ENCODE measurements at regions not wholly inside any gene's neighbourhood (a gene's known extent, or its start where the extent isn't known, plus 50 kb on each side); places are given as distances from the start of the nearest gene placed in this dataset.

DNA sequence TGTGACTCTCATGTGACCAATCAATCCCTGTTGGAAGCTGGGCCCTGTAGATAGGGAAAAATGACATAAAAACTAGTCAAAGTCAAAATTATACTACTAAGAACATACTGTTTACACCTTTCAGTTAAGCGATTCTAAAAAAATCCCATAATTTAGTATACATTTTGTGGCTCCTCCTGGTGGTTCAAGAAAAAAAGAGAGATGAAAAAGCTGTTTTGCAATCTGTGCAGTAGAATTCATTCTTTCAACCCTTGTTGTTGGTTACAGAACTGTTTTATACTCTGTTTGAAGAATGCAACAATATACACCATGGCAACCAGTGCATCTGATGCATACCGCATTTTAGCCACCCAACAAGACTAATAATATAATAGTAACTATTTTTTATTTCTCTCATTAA lies 66.8 kb upstream of the ANK2 start:
- Histone ChIP-seq H3K9me3 (ENCODE audit: low read depth, low read length) (no peaks in the 10 kb centered on the region), H3K27me3 (ENCODE audit: insufficient read depth, low read length) (no peaks in the 10 kb centered on the region), H3K4me3 (ENCODE audit: low read length) (no peak overlapping the region), H3K4me1 (ENCODE audit: insufficient read depth, low read length) (no peaks in the 10 kb centered on the region)

DNA sequence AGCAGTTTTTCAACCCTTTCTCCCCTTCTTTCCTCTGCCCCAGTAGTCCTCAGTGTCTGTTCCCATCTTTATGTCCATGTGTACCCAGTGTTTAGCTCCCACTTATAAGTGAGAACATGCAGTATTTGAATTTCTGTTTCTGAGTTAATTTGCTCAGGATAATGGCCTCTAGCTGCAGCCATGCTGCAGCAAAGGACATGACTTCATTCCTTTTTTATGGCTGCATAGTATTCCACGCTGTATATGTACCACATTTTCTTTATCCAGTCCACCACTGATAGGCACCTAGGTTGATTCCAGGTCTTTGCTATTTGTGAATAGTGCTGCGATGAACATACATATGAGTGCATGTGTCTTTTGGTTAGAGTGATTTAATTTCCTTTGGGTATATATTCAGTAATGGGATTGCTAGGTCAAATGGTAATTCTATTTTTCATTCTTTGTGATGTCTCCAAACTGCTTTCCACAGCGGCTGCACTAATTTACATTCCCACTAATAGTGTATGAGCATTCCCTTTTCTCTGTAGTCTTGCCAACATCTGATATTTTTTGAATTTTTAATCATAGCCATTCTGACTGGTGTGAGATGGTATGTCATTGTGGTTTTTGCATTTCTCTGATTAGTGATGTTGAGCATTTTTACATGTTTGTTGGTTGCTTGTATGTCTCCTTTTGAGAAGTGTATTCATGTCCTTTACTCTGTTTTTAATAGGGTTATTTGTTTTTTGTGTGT lies 54.6 kb upstream of the ANK2 start:
- Histone ChIP-seq H3K9me3 (ENCODE audit: low read depth, low read length) (no peaks in the 10 kb centered on the region), H3K4me3 (ENCODE audit: low read length) (no peak overlapping the region), H3K27me3 (ENCODE audit: insufficient read depth, low read length) (no peaks in the 10 kb centered on the region), H3K4me1 (ENCODE audit: insufficient read depth, low read length) (no peaks in the 10 kb centered on the region)

Measured in mononuclear cell (primary cell).